ENCODE measurements at regions not wholly inside any gene's neighbourhood (a gene's known extent, or its start where the extent isn't known, plus 50 kb on each side); places are given as distances from the start of the nearest gene placed in this dataset.
"Not testable (repeated sequence)": the region's sequence is repeated elsewhere in the genome, so short reads cannot be mapped to it uniquely, and the experiment has no call there.

GRCh38 chr14:86944434-86944833 lies 1048.5 kb downstream of the GALC start:
- Mint-ChIP-seq H3K27ac (no peak overlapping the region), H3K4me3 (no peak overlapping the region), H3K27me3 (no peaks in the 10 kb centered on the region), H3K9me3 (peaks cover 0 to 8% (median 0%) of the 10 kb centered on the region in 3 donors), H3K36me3 (no peaks in the 10 kb centered on the region), H3K4me1 (no peaks in the 10 kb centered on the region)

- H3K4me3 Mint-ChIP-seq = no peak overlapping the region
- H3K27ac Mint-ChIP-seq = no peak overlapping the region
- no peaks in the 10 kb centered on the region for H3K27me3 Mint-ChIP-seq
- H3K36me3 Mint-ChIP-seq = no peaks in the 10 kb centered on the region
- peaks cover 0 to 1% (median 0%) of the 10 kb centered on the region in 3 donors for H3K4me1 Mint-ChIP-seq
- H3K9me3 Mint-ChIP-seq = peaks cover 0 to 7% (median 3%) of the 10 kb centered on the region in 3 donors
Measured at GRCh38 chr14:86943391-86944365, 1049.3 kb downstream of the GALC start.

- H3K27me3 Mint-ChIP-seq = no peaks in the 10 kb centered on the region
- no peak overlapping the region for H3K27ac Mint-ChIP-seq
- H3K4me1 Mint-ChIP-seq = peaks cover 0 to 1% (median 0%) of the 10 kb centered on the region in 3 donors
- no peaks in the 10 kb centered on the region for H3K36me3 Mint-ChIP-seq
- no peak overlapping the region for H3K4me3 Mint-ChIP-seq
- peaks cover 0 to 7% (median 3%) of the 10 kb centered on the region in 3 donors for H3K9me3 Mint-ChIP-seq
Measured at GRCh38 chr14:86942936-86943335, 1050.0 kb downstream of the GALC start.

DNA sequence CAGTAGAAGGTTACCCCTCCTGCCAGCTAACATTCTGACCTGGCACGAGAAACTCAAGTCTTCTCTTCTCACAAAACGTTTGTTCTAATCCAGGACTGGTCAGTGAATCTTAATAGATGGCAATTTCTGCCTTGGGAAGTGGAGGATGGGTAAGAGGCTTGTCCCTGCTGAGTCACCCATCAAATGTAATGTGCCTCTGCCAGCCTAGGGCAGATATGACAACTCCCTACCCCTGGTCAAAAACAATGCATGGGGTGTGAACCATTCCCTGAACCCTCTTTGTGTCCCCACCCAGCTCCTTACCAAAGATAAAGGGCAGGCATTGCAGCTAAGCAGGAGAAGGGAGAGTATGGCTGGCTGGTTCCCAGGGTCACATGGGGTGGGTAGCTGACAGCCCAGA lies 1052.9 kb downstream of the GALC start:
- H3K4me1 Mint-ChIP-seq = peaks cover 0 to 1% (median 0%) of the 10 kb centered on the region in 3 donors
- no peak overlapping the region for H3K27ac Mint-ChIP-seq
- H3K4me3 Mint-ChIP-seq = no peak overlapping the region
- peaks cover 0 to 8% (median 3%) of the 10 kb centered on the region in 3 donors for H3K9me3 Mint-ChIP-seq
- no peaks in the 10 kb centered on the region for H3K27me3 Mint-ChIP-seq
- H3K36me3 Mint-ChIP-seq = no peaks in the 10 kb centered on the region

- Mint-ChIP-seq H3K4me3 (no peak overlapping the region), H3K27ac (no peak overlapping the region), H3K36me3 (no peaks in the 10 kb centered on the region), H3K27me3 (no peaks in the 10 kb centered on the region), H3K4me1 (peaks cover 0 to 1% (median 0%) of the 10 kb centered on the region in 3 donors), H3K9me3 (peaks cover 0 to 12% (median 5%) of the 10 kb centered on the region in 3 donors)
Measured at GRCh38 chr14:86938320-86938719, 1054.7 kb downstream of the GALC start.

DNA sequence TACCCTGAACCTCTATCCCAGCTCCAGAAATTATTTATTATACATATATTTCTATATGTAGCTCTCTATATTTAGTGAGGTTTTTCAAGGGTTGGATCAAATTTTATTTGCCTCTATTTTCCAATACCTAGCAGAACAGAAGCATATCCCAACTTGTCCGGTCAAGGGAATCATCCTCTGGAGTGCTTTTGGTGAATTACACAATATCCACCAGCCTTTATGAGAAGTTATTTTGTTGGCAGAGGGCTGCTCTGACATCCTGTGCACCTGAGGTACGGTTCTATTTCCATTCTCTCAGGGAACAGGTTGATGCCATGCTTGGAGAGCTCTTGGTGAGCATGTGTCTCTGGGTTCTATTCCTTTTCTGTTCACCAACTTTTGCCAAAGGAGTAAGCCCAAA lies 1056.4 kb downstream of the GALC start:
- H3K27ac Mint-ChIP-seq = no peak overlapping the region
- H3K9me3 Mint-ChIP-seq = peaks cover 0 to 12% (median 5%) of the 10 kb centered on the region in 3 donors
- no peak overlapping the region for H3K4me3 Mint-ChIP-seq
- no peaks in the 10 kb centered on the region for H3K36me3 Mint-ChIP-seq
- peaks cover 0 to 1% (median 0%) of the 10 kb centered on the region in 3 donors for H3K4me1 Mint-ChIP-seq
- no peaks in the 10 kb centered on the region for H3K27me3 Mint-ChIP-seq

- Mint-ChIP-seq H3K9me3 (peaks cover 0 to 12% (median 5%) of the 10 kb centered on the region in 3 donors), H3K36me3 (no peaks in the 10 kb centered on the region), H3K27ac (no peak overlapping the region), H3K4me1 (peaks cover 0 to 1% (median 0%) of the 10 kb centered on the region in 3 donors), H3K4me3 (no peak overlapping the region), H3K27me3 (no peaks in the 10 kb centered on the region)
Measured at GRCh38 chr14:86935241-86935885, 1057.6 kb downstream of the GALC start.

- H3K4me1 Mint-ChIP-seq = peaks cover 0 to 1% (median 0%) of the 10 kb centered on the region in 3 donors
- peaks cover 0 to 12% (median 3%) of the 10 kb centered on the region in 3 donors for H3K9me3 Mint-ChIP-seq
- no peaks in the 10 kb centered on the region for H3K36me3 Mint-ChIP-seq
- H3K27me3 Mint-ChIP-seq = no peaks in the 10 kb centered on the region
- no peak overlapping the region for H3K27ac Mint-ChIP-seq
- H3K4me3 Mint-ChIP-seq = no peak overlapping the region
Measured at GRCh38 chr14:86933958-86934595, 1058.9 kb downstream of the GALC start.

DNA sequence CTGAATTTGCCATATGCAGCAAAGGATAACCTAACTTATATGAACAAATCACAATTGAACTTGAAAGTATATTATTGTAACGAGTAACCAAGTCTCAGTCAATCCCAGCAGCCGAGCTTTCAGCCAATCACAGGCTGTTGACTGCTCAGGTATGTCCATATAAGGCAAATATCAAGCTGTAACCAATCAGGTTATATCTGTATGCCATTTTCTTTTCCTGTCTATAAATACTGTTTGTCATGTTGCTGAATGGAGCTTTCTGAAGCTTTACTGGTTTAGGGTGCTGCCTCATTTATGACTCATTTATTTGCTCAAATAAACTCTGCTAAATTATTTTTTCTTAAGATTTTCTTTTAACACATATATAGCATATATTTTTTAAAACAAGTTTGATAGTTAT lies 1059.5 kb downstream of the GALC start:
- Mint-ChIP-seq H3K27me3 (no peaks in the 10 kb centered on the region), H3K27ac (no peak overlapping the region), H3K4me1 (no peaks in the 10 kb centered on the region), H3K9me3 (peaks cover 0 to 9% (median 2%) of the 10 kb centered on the region in 3 donors), H3K4me3 (no peak overlapping the region), H3K36me3 (no peaks in the 10 kb centered on the region)

DNA sequence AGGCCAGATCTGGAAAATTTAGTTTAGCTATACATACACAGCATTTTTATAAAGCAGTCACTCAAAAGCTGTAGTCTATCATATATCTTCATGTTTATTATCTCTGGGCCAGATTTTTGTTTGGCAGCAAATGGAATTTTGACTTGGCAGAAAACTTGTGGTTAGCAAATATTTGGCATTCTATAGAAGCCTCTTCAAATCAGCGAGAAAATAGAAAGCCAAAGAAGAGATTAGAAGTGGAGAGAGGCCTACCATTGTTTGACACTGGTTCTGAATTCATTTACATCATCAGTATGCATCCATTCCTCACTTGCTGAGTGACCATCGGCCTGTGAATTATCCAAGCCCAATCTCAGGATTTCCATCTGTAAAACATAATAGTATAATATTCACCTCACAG lies 1077.6 kb downstream of the GALC start:
- no peaks in the 10 kb centered on the region for H3K36me3 Mint-ChIP-seq
- no peaks in the 10 kb centered on the region for H3K27me3 Mint-ChIP-seq
- no peak overlapping the region for H3K27ac Mint-ChIP-seq

GRCh38 chr14:86912709-86913108 lies 1080.3 kb downstream of the GALC start:
- no peaks in the 10 kb centered on the region for H3K4me1 Mint-ChIP-seq
- peaks cover 0 to 7% (median 0%) of the 10 kb centered on the region in 3 donors for H3K9me3 Mint-ChIP-seq
- no peaks in the 10 kb centered on the region for H3K36me3 Mint-ChIP-seq
- no peaks in the 10 kb centered on the region for H3K27me3 Mint-ChIP-seq
- no peak overlapping the region for H3K27ac Mint-ChIP-seq
- H3K4me3 Mint-ChIP-seq = no peak overlapping the region

More for the DNA sequence above, 1077.6 kb downstream of the GALC start:
- peaks cover 0 to 10% (median 3%) of the 10 kb centered on the region in 3 donors for H3K9me3 Mint-ChIP-seq
- no peak overlapping the region for H3K4me3 Mint-ChIP-seq
- H3K4me1 Mint-ChIP-seq = no peaks in the 10 kb centered on the region

GRCh38 chr14:86911486-86911885 lies 1081.5 kb downstream of the GALC start:
- Mint-ChIP-seq H3K27me3 (no peaks in the 10 kb centered on the region), H3K27ac (no peak overlapping the region), H3K4me1 (no peaks in the 10 kb centered on the region), H3K9me3 (peaks cover 0 to 6% (median 0%) of the 10 kb centered on the region in 3 donors), H3K4me3 (no peak overlapping the region), H3K36me3 (no peaks in the 10 kb centered on the region)

DNA sequence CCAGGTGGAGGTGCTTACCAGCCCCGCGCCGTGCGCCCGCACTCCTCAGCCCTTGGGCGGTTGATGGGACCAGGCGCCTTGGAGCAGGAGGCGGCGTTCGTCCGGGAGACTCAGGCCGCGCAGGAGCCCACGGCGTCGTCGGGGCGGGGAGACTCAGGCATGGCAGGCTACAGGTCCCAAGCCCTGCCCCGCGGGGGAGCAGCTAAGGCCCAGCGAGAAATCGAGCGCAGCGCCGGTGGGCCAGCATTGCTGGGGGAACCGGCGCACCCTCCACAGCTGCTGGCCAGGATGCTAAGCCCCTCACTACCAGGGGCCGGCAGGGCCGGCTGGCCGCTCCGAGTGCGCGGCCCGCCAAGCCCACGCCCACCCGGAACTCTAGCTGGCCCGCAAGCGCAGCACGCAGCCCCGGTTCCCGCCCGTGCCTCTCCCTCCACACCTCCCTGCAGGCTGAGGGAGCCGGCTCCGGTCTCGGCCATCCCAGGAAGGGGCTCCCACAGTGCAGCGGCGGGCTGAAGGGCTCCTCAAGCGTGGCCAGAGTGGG lies 1087.5 kb downstream of the GALC start:
- H3K4me3 Mint-ChIP-seq, H3K4me1 Mint-ChIP-seq, H3K36me3 Mint-ChIP-seq, H3K27me3 Mint-ChIP-seq, H3K27ac Mint-ChIP-seq, H3K9me3 Mint-ChIP-seq: not testable (repeated sequence)

- no peak overlapping the region for H3K27ac Mint-ChIP-seq
- H3K27me3 Mint-ChIP-seq = no peaks in the 10 kb centered on the region
- H3K9me3 Mint-ChIP-seq = no peaks in the 10 kb centered on the region
- H3K4me1 Mint-ChIP-seq = no peaks in the 10 kb centered on the region
- H3K36me3 Mint-ChIP-seq = no peaks in the 10 kb centered on the region
- H3K4me3 Mint-ChIP-seq = no peak overlapping the region
Measured at GRCh38 chr14:86902176-86902950, 1090.6 kb downstream of the GALC start.
